ENCODE measurements at regions not wholly inside any gene's neighbourhood (a gene's known extent, or its start where the extent isn't known, plus 50 kb on each side); places are given as distances from the start of the nearest gene placed in this dataset.

DNA sequence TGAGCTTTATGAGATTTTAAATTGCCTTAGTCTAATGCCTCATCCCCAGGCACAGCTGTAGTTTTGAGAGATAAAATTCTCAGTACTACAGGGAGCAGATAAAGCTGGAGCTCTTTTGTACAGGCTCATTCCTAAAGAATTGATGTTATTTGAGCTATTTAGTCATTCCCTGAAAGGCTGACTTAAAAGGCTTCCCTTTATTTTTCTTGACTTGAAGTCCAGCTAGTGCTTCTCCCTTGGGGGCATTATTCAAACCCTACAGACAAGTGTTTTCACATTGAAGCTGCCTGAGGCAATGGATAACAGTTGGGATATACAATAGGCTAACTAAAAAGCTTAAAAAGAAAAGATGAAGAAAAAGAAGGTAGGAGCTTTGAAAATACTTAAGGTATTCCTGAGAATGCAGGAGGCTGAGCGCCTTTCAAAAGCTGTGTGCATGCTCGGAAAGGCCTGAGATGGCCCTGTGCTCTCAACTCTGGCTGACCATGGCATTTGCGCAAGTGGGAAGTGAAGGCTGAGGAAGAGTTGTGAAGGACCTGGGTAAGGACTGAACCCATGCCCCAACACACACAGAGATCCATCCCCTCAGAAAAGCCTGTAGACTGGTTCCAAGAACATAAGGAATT, 315.1 kb downstream of the SMOC2 start:
- Histone ChIP-seq H2AFZ (ENCODE audit: low read depth) (no peak overlapping the region), H4K20me1 (ENCODE audit: insufficient read depth) (no peaks in the 10 kb centered on the region), H3K4me2 (no peak overlapping the region)

DNA sequence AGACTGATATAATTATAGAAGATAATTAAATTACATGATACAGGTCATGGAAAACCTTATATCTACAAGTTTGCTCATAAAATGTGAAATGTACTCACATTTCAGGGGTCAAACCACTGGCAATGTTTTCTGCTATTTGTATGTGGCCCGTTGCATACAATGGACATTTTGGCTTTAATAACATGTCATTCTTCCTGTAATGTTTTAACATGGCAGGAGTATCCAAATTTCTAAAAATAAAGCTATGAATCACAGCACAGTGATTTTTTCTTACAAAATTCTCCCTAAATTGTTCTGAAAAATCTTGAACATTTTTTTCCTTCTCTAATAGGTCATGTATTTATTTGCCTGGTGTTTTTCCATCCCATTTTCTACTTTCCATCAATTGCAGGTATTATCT, 305.7 kb downstream of the SMOC2 start:
- H3K4me3 ChIP-seq (IDR thresholded peaks at IDR 0.05; ENCODE audit: insufficient read depth, low read depth, low read length) = no peak overlapping the region
- no peak overlapping the region for H2AFZ ChIP-seq (ENCODE audit: low read depth)
- no peaks in the 10 kb centered on the region for H3K36me3 ChIP-seq (ENCODE audit: insufficient read depth)
- TF ChIP-seq, protein P1, sequence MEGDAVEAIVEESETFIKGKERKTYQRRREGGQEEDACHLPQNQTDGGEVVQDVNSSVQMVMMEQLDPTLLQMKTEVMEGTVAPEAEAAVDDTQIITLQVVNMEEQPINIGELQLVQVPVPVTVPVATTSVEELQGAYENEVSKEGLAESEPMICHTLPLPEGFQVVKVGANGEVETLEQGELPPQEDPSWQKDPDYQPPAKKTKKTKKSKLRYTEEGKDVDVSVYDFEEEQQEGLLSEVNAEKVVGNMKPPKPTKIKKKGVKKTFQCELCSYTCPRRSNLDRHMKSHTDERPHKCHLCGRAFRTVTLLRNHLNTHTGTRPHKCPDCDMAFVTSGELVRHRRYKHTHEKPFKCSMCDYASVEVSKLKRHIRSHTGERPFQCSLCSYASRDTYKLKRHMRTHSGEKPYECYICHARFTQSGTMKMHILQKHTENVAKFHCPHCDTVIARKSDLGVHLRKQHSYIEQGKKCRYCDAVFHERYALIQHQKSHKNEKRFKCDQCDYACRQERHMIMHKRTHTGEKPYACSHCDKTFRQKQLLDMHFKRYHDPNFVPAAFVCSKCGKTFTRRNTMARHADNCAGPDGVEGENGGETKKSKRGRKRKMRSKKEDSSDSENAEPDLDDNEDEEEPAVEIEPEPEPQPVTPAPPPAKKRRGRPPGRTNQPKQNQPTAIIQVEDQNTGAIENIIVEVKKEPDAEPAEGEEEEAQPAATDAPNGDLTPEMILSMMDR (conservative IDR thresholded peaks at IDR 0.05; ENCODE audit: low read depth, low read length) = no peak
- H3K27me3 ChIP-seq (ENCODE audit: insufficient read depth, low read depth) = no peaks in the 10 kb centered on the region
- no peaks in the 10 kb centered on the region for H3K4me1 ChIP-seq (ENCODE audit: low read depth, poor library complexity, severe bottlenecking)
- H3K27ac ChIP-seq = no peak overlapping the region
- H3K79me2 ChIP-seq (ENCODE audit: insufficient read depth, low read depth) = no peaks in the 10 kb centered on the region
- H3K4me2 ChIP-seq = no peak overlapping the region
- no peak overlapping the region for H3K9ac ChIP-seq
- H4K20me1 ChIP-seq (ENCODE audit: insufficient read depth) = no peaks in the 10 kb centered on the region

More for the DNA sequence above, 315.1 kb downstream of the SMOC2 start:
- Histone ChIP-seq H3K27ac (no peak overlapping the region), H3K4me1 (ENCODE audit: low read depth, poor library complexity, severe bottlenecking) (no peaks in the 10 kb centered on the region), H3K79me2 (ENCODE audit: insufficient read depth, low read depth) (no peaks in the 10 kb centered on the region), H3K4me3 (IDR thresholded peaks at IDR 0.05; ENCODE audit: insufficient read depth, low read depth, low read length) (no peak overlapping the region), H3K9ac (no peak overlapping the region), H3K27me3 (ENCODE audit: insufficient read depth, low read depth) (no peaks in the 10 kb centered on the region), H3K36me3 (ENCODE audit: insufficient read depth) (no peaks in the 10 kb centered on the region)
- TF ChIP-seq, protein P1 (conservative IDR thresholded peaks at IDR 0.05; ENCODE audit: low read depth, low read length) = no peak

DNA sequence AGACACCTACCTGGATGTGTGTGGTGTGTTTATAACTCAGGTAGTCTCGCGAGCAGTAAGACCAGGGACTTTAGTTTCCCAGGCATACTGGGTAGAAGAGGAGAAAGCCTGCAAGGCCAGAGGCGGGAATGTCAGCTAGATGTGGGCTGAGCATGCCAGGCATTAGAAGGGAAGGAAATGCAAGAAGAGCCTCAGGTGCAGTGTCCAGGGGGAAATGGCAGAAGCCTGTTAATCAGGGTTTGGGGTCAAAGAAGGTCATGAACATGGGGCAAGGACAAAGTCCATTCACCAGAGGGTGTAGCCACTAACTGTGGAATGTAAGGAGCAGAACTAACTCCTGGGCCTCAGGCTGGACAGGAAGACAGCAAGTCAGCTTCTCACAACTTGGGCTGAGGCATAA, 305.0 kb downstream of the SMOC2 start:
- Histone ChIP-seq H3K79me2 (ENCODE audit: insufficient read depth, low read depth) (no peaks in the 10 kb centered on the region), H3K36me3 (ENCODE audit: insufficient read depth) (no peaks in the 10 kb centered on the region), H2AFZ (ENCODE audit: low read depth) (no peak overlapping the region), H3K4me2 (no peak overlapping the region), H4K20me1 (ENCODE audit: insufficient read depth) (no peaks in the 10 kb centered on the region), H3K27me3 (ENCODE audit: insufficient read depth, low read depth) (no peaks in the 10 kb centered on the region), H3K4me1 (ENCODE audit: low read depth, poor library complexity, severe bottlenecking) (no peaks in the 10 kb centered on the region), H3K4me3 (IDR thresholded peaks at IDR 0.05; ENCODE audit: insufficient read depth, low read depth, low read length) (no peak overlapping the region), H3K27ac (no peak overlapping the region), H3K9ac (no peak overlapping the region)
- TF ChIP-seq, protein P1 (conservative IDR thresholded peaks at IDR 0.05; ENCODE audit: low read depth, low read length) = no peak

DNA sequence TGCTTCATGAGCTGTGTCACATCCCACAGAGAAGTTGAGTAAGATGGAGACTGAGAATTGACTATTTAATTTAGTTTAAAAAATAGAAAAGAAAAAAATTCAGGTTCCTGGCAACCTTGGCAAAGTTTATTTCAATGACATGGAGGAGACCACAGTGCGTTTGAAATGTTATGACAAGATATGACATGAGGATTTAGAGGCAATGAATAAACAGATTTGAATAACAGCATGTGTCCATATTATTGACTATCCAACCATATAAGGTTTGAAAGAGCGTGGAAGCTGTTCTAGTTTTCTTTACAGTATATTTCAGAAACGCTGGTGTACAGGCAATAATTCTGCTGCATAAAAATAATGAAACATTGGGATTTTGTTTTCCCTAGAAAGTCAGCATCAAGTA, 303.9 kb downstream of the SMOC2 start:
- TF ChIP-seq, protein P1 (conservative IDR thresholded peaks at IDR 0.05; ENCODE audit: low read depth, low read length) = no peak
- Histone ChIP-seq H3K4me1 (ENCODE audit: low read depth, poor library complexity, severe bottlenecking) (no peaks in the 10 kb centered on the region), H4K20me1 (ENCODE audit: insufficient read depth) (no peaks in the 10 kb centered on the region), H3K36me3 (ENCODE audit: insufficient read depth) (no peaks in the 10 kb centered on the region), H3K4me3 (IDR thresholded peaks at IDR 0.05; ENCODE audit: insufficient read depth, low read depth, low read length) (no peak overlapping the region), H3K9ac (no peak overlapping the region), H3K27ac (no peak overlapping the region), H3K27me3 (ENCODE audit: insufficient read depth, low read depth) (no peaks in the 10 kb centered on the region), H2AFZ (ENCODE audit: low read depth) (no peak overlapping the region), H3K79me2 (ENCODE audit: insufficient read depth, low read depth) (no peaks in the 10 kb centered on the region), H3K4me2 (no peak overlapping the region)
